ENCODE measurements at regions not wholly inside any gene's neighbourhood (a gene's known extent, or its start where the extent isn't known, plus 50 kb on each side); places are given as distances from the start of the nearest gene placed in this dataset.
A peak's percentile ranks its signal among the peaks of the same experiment; 100 is the strongest.

- DNase-seq (ENCODE audit: low read depth in 2 of 3, low spot score in 1 of 3), result no peak
These were observed 168.4 kb upstream of the NHS start for GRCh38 chrX:17206584-17206983.

- no peak for DNase-seq (ENCODE audit: low read depth in 2 of 3, low spot score in 1 of 3)
These were observed 160.0 kb upstream of the NHS start for GRCh38 chrX:17214962-17215361.

- no peak for DNase-seq (ENCODE audit: low read depth in 2 of 3, low spot score in 1 of 3)
These were observed 148.3 kb upstream of the NHS start for GRCh38 chrX:17226736-17227135.

- DNase-seq (ENCODE audit: low read depth in 2 of 3, low spot score in 1 of 3), result no peak
These were observed 137.9 kb upstream of the NHS start for GRCh38 chrX:17237146-17237545.

- DNase-seq (ENCODE audit: low read depth in 2 of 3, low spot score in 1 of 3), result peak in 1 of 3 donors; percentile 50
These were observed 132.5 kb upstream of the NHS start for GRCh38 chrX:17242470-17242869.

GRCh38 chrX:17247144-17247543 is 127.9 kb upstream of the NHS start:
- DNase-seq (ENCODE audit: low read depth in 2 of 3, low spot score in 1 of 3), result no peak

GRCh38 chrX:17262123-17262522 is 112.9 kb upstream of the NHS start:
- no peak for DNase-seq (ENCODE audit: low read depth in 2 of 3, low spot score in 1 of 3)

- no peak for DNase-seq (ENCODE audit: low read depth in 2 of 3, low spot score in 1 of 3)
These were observed 108.9 kb upstream of the NHS start for GRCh38 chrX:17266136-17266535.

- no peak for DNase-seq (ENCODE audit: low read depth in 2 of 3, low spot score in 1 of 3)
These were observed 96.0 kb upstream of the NHS start for GRCh38 chrX:17278961-17279360.

GRCh38 chrX:17285983-17286382 is 89.0 kb upstream of the NHS start:
- no peak for DNase-seq (ENCODE audit: low read depth in 2 of 3, low spot score in 1 of 3)

- no peak for DNase-seq (ENCODE audit: low read depth in 2 of 3, low spot score in 1 of 3)
These were observed 83.7 kb upstream of the NHS start for GRCh38 chrX:17291171-17291900.

GRCh38 chrX:17292111-17292527 is 82.9 kb upstream of the NHS start:
- no peak for DNase-seq (ENCODE audit: low read depth in 2 of 3, low spot score in 1 of 3)

GRCh38 chrX:17294561-17294960 is 80.4 kb upstream of the NHS start:
- DNase-seq (ENCODE audit: low read depth in 2 of 3, low spot score in 1 of 3), result no peak

GRCh38 chrX:17295791-17296190 is 79.2 kb upstream of the NHS start:
- no peak for DNase-seq (ENCODE audit: low read depth in 2 of 3, low spot score in 1 of 3)

- no peak for DNase-seq (ENCODE audit: low read depth in 2 of 3, low spot score in 1 of 3)
These were observed 76.4 kb upstream of the NHS start for GRCh38 chrX:17298564-17298963.

GRCh38 chrX:17299206-17299605 is 75.8 kb upstream of the NHS start:
- no peak for DNase-seq (ENCODE audit: low read depth in 2 of 3, low spot score in 1 of 3)

- no peak for DNase-seq (ENCODE audit: low read depth in 2 of 3, low spot score in 1 of 3)
These were observed 51.6 kb upstream of the NHS start for GRCh38 chrX:17323397-17323796.

Data from stimulated activated CD4-positive, alpha-beta T cell treated with anti-CD3 and anti-CD28 coated beads, Interleukin-12 subunit alpha, Interleukin-12 subunit beta, amount 100 ng/mL, for 48 hours (primary cell).